NCI-H460 (cell line): ENCODE measurements at regions not wholly inside any gene's neighbourhood (a gene's known extent, or its start where the extent isn't known, plus 50 kb on each side); places are given as distances from the start of the nearest gene placed in this dataset.
"Not testable (repeated sequence)": the region's sequence is repeated elsewhere in the genome, so short reads cannot be mapped to it uniquely, and the experiment has no call there.

ENCODE experiments used
- DNase-seq: peaks from one replicate; pipeline ENCODE4 v3.0.0-alpha.2; 2016; ENCODE audit warnings: low read depth; ENCODE audit errors: extremely low read depth

DNA sequence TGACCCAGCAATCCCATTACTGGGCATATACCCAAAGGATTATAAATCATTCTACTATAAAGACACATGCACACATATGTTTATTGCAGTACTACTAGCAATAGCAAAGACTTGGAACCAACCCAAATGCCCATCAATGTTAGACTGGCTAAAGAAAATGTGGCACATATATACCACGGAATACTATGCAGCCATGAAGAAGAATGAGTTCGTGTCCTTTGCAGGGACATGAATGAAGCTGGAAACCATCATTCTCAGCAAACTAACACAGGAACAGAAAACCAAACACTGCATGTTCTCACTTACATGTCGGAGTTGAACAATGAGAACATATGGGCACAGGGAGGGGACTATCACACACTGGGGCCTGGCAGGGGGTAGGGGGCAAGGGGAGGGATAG, 183.0 kb downstream of the HACE1 start:
- DNase-seq: not testable (repeated sequence)

DNA sequence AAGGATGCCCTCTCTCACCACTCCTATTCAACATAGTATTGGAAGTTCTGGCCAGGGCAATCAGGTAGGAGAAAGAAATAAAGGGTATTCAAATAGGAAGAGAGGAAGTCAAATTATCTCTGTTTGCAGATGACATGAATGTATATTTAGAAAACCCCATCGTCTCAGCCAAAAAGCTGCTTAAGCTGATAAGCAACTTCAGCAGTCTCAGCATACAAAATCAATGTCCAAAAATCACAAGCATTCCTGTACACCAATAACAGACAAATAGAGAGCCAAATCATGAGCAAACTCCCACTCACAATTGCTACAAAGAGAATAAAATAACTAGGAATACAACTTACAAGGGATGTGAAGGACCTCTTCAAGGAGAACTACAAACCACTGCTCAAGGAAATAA, 184.6 kb downstream of the HACE1 start:
- not testable (repeated sequence) for DNase-seq

DNA sequence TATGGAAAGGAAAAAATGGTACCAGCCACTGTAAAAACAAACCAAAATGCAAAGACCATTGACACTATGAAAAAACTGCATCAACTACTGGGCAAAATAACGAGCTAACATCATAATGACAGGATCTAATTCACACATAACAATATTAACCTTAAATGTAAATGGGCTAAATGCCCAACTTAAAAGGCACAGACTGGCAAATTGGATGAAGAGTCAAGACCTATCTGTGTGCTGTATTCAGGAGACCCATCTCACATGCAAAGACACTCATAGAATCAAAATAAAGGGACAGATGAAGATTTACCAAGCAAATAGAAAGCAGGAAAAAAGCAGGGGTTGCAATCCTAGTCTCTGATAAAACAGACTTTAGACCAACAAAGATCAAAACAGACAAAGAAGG, 186.6 kb downstream of the HACE1 start:
- not testable (repeated sequence) for DNase-seq

DNA sequence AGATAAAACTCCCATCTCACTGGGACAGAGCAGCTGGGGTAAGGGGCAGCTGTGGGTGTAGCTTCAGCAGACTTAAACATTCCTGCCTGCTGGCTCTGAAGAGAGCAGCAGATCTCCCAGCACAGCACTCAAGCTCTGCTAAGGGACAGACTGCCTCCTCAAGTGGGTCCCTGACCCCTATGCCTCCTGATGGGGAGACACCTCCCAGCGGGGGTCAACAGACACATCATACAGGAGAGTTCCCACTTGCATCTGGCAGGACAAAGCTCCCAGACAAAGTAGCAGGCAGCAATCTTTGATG, 188.2 kb downstream of the HACE1 start:
- not testable (repeated sequence) for DNase-seq

DNA sequence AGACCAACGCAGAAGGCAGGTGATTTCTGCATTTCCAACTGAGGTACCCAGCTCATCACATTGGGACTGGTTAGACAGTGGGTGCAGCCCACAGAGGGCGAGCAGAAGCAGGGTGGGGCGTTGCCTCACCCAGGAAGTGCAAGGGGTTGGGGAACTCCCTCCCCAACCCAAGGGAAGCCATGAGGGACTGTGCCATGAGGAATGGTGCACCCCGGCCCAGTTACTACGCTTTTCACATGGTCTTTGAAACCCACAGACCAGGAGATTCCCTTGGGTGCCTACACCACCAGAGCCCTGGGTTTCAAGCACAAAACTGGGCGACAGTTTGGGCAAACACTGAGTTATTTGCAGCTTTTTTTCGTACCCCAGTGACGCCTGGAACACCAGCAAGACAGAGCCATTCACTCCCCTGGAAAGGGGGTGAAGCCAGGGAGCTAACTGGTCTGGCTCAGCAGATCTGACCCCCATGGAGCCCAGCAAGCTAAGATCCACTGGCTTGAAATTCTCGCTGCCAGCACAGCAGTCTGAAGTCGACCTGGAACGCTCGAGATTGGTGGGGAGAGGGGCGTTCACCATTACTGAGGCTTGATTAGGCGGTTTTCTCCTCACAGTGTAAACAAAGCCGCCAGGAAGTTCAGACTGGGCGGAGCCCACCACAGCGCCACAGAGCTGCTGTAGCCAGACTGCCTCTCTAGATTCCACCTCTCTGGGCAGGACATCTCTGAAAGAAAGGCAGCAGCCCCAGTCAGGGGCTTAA, 188.7 kb downstream of the HACE1 start:
- not testable (repeated sequence) for DNase-seq

DNA sequence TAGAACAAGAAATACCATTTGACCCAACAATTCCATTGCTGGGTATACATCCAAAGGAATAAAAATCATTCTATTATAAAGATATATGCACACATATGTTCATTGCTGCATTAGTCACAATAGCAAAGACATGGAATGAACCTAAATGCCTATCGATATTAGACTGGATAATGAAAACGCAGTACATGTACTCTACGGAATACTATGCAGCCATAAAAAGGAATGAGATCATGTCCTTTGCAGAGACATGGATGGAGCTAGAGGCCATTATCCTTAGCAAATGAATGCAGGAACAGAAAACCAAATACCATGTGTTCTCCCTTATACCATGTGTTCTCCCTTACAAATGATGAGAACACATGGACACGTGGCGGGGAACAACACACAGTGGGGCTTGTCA, 190.2 kb downstream of the HACE1 start:
- no peak for DNase-seq

DNA sequence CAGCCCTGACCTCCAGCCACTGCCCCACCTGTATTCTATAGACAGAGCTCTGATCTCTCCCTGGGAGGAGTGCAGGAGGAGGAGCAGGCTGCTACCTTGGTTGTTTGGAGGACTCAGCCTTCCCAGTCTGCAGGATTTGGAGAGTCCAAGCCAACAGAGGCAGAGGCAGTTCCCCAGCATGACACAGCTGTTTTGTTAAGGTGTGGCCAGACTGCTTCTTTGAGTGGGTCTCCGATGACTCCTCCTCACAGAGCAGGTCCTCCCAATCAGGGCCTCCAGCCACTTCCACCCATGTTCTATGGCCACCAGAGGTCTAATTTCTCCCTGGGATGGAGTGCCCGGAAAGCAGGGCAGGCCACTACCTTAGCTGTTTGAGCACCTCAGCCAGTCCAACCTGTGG, 203.5 kb downstream of the HACE1 start:
- DNase-seq: no peak

DNA sequence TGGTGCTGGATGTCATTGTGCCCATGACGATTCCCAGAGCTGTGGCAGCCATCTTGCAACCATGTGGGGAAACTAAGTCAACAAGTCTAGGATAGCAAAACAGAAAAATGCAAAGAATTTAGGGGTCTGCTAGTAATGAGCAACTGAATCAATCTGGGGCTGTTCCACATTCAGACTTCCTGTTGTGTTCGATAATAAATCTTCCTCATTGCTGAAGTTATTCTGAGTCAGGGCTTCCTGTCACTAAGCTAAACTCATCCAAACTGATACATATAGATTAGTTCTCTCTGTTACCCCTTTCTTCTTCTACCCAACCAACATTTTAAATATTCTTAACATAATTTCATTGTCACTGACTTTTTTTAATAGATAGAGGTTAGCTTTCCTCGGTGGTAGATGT, 205.9 kb downstream of the HACE1 start:
- no peak for DNase-seq

DNA sequence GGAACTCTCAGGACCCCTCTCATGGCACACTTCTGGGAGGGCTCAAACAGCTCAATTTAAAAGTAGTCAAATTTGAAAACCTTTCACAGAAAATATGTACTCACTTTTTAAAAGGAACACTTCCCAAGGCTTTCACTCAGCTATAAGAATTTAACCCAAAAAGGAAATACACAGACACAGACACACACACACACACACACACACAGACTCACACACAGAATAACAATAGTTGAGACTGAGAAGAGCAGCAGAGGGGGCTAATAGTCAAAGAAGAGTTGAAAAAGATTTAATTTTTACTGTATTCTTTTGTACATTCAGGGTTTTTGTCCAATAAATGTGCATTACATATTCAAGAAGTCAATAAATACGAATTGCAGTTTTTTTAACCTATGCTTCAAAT, 211.4 kb downstream of the HACE1 start:
- DNase-seq: no peak

DNA sequence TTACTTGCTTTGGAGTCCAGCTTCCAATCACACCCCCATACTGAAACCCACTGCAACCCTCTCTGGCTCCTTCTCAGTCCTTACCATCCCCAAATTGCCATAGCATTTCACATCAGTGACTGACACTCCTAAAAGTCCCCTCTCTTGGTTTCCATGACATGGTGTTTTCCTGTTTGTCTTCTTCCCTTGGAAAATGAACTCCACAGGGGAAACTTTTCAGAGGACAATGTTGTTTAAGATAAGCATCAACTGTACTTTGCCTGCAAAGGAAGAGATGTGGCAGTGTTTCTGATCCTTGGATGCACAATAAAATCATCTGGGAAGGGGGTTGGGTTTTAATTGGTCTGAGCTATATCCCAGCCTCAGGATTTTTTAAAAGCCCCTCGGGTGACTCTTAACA, 214.9 kb downstream of the HACE1 start:
- no peak for DNase-seq

DNA sequence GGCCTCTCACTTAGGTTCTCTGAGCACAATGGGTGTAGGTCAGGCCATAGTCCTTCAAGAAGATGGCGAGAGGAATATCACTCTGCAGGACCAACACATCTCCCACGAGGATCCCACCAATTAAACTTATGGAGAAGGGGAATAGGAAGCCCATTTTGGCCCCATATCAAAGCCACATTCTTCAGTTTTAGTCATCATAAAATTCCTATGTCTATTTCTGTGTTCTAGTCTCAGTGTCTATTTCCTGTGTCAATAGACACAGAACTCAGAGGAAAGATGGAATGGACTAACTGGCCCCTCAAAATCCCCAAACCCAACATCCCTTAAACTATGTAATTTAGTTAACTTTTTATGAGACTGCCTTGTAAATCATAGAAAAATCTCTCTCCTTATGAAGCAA, 216.8 kb downstream of the HACE1 start:
- DNase-seq: no peak

DNA sequence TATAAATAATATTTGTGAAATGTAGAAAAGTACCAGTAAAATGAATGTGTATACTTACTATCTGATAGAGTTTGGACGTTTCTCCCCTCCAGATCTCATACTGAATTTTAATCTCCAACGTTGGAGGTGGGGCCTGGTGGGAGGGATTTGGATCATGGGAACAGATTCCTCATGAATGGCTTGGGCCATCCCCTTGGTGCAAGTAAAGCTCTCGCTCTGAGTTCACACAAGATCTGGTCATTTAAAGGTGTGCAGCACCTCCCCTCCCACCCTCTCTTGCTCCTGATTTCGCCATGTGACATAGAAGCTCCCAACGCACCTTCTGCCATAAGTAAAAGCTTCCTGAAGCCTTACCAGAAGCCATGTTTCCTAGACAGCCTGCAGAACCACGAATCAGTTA, 219.0 kb downstream of the HACE1 start:
- DNase-seq: no peak

DNA sequence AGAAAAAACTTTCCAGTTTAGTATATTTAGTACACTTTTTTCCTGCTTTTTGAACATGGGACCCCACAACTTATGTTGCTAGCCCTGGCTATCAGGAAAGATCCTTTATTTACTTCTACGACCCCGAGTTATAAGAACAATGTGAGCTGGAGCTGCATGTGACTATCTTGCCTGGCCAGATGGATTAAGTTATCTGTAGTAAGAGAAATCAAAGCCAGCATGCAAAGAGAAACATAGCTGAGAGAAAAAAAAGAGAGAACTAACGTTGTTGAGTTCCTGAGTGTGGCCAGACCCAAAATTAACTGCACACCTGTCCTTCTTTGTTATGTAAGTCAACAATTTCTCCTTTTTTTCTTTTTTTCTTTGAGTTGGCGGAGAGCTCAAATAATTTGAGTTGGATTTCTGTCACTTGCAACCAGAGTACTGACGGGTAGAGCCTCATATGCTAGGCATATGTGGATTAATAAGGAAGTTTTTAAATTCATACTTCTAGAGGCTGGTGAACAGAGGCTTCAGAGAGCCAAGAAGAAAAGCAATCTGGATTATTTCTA, 219.5 kb downstream of the HACE1 start:
- no peak for DNase-seq

DNA sequence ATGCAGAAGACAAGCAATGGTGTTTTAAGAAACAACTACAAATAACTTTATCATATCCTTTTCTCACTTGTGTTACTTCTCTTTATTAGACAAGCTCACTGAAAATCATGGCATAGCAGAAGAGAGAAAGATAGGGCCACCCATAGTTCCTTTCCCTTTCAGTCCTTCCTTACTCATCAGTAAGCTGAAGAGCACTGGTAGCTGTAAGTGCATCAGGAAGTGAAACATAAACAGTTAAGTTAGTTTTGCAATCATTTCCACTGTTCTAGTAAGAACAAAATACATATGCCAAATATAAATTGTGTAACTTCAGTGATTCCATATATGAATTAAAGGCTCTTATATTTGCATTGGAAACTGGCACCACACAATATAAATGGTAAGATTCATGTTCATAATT, 220.1 kb downstream of the HACE1 start:
- no peak for DNase-seq

DNA sequence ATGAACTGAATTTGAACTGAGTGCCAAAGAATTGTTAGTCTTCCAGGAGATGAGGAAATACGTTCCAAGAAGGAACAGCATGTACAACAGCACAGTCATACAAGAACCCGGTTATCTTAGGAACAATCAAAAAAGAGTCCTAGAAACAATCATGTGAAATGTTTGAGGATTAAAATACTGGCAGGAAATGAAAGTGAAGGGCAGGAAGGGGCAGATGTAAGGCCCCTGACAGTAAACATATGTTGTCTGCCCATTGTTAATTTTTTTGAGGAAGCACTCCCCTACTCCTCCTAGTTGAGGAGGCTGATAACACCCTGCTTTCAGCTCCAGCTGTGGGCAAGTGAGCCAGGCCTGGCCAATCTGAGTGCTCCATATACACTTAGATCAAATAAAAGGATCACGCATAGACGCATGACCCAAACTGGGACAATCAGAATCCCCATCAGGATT, 220.9 kb downstream of the HACE1 start:
- no peak for DNase-seq

DNA sequence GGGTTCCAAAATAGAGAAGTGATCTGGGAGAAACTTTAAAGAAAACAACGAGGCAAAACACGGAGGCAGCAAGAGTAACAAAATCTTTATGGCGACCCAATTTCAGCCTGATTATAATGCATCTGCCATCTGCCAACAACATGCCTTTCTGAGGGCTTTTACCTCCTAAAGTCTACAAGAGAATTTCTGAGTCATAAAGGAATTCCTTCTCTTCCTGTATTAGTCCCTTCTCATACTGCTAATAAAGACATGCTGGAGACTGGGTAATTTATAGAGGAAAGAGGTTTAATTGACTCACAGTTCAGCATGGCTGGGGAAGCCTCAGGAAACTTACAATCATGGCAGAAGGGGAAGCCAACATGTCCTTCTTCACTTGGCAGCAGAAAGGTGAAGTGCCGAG, 226.6 kb downstream of the HACE1 start:
- no peak for DNase-seq

DNA sequence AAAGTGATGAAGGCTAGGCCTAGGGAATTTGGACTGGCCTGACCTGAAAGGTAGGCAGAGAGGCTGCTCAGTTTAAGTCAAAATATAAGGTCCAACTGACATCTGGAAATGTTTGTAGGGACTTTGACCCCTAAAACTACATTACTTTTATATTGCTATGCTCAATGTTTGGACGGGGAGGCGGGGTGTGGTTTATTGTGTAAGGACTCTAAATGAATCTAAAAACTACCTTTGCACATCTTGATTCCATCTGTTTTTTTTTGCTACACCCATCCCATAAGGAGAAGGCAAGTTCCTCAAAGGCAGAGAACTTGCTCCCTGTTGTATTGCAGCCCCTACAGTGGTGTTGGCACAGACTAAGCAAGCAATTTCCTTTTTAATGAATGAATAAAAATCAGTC, 227.1 kb downstream of the HACE1 start:
- no peak for DNase-seq

DNA sequence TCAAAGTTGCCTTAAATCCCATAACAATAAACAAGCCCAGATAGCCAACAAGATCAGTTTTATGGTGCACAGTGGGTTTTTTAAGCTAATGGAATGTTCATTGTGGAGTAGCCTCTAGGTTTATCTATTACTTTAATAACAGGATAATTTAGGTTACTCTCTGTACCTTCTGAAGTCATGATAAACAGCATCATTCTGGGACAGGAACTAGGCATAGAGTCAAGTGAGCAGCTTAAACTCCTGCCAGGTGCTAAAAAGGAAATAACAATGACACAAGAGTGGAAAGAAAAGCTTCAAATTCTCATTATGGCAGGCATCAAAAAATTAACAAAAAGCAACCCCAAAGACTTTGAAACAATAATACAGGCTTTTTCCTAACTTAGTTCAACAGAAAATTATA, 228.8 kb downstream of the HACE1 start:
- DNase-seq: no peak

DNA sequence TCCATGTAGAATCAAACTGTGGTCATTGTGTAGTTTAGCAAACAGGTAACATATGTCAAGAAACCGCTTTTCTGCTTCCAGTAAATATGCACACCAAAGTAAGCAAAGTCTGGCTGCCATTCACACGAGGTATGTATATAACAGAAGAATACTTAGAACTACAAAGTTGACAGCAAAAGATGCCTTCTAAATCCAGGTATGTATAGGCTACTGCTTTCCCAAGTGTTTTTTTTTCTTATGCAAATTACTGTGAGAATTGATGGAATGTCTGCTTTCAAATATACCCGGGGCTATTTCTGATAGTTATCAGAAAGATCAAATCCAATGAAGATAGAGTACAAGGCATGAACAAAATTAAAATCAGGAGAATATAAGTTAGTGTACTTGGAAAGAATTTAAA, 229.2 kb downstream of the HACE1 start:
- no peak for DNase-seq

DNA sequence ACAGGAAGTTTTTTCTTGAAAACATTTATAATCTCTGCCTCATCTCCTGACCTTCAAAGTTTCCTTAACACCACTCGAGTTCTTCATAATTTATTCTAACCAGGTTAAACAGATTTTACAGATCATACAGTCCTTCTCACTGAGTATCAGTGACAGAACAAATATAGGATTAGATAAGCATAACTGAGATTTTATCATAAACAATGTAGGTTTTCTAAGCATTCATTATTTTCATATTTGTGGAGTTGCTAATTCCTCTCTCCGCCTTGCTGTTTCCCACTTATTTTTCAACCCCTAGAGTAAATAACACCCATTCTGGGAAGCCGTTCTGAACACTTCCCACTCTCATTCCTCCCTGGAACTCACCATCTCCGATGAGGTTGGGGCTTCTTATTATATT, 229.9 kb downstream of the HACE1 start:
- DNase-seq: no peak

DNA sequence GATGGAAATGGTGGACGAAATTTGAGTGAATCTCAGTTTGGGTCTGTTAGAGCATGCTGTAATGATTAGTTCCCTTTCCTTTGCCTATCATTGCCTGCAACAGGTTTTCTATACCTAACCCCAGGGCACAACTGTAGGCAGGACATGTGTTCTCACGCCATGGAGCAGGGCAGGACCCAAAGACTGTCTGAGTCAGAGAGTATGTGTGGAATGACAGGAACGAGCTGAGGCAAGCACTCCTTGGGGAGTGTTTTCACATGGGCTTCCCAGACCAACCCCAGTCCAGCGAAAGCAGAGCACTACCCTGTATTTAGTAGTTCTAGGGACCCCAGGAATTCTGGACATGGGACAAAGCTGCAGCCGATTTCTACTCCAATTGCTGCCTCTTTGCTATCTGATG, 234.2 kb downstream of the HACE1 start:
- DNase-seq: no peak

DNA sequence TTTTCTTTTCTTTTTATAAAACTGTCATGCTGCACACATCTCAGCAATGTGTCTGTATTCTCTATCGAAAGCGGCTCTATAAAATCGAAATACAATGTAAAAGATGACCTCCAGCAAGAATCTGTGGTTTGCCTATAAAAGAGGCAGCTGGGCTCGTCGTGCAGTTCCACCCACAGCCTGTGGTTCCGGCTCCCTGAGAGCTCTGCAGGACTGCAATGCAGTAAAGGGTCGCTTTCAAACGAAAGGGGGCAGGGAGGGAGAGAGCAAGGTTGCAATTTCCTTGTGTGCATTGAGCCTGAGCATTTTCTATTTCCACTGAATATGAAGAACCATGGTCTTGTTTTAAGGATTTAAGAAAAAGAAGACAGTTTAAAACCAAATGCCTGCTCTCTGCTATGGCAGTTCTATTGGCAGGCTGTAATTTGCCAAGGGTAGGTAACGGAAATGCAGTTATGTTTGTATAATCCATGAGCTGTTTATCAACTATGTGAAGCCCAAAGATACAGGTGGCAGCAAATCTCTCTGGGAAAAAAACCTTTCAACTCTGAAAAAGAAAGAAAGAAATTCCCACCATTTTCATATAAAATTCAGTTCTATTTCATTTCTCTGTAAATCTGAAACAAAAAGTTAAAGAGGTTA, 236.5 kb downstream of the HACE1 start:
- no peak for DNase-seq

DNA sequence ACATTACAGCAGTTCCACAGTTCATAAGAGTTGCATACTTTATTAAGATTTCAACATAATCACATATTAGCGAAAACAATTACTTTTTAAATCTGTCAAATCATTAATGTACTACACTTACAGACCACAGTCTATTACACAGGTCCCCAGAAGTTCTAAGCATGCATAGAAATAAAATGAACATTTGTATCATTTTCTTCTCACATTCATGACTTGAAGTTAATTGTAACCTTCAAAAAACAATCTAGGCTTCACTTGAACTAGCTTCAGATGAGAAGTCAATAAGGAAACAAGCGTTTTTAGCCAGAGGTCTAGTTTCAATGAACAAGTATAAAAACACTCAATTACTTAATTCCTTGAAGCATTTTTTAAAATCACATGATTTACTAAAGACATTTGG, 238.3 kb downstream of the HACE1 start:
- no peak for DNase-seq
